Gastroesophageal sphincter (tissue), 4 donors: ENCODE measurements at regions not wholly inside any gene's neighbourhood (a gene's known extent, or its start where the extent isn't known, plus 50 kb on each side); places are given as distances from the start of the nearest gene placed in this dataset.

Experiments
- ATAC-seq: fragments of 150-250 bp; one replicate; pipeline ENCODE4 v1.9.1; 2016; ENCODE audit warnings: mild to moderate bottlenecking, moderate library complexity
- H3K27ac ChIP-seq, 4 donors: fragments of 200-600 bp; sonication (generic) in 3 of 4; 1 replicate in 3 of 4; 2 replicates in 1 of 4; pipeline ENCODE4 v1.5.1; 2016 to 2019
- H3K27me3 ChIP-seq: fragments of 200-600 bp; sonication (generic); one replicate; pipeline ENCODE4 v1.5.1; 2019
- H3K36me3 ChIP-seq, 2 donors: fragments of 200-600 bp; sonication (generic); one replicate each; pipeline ENCODE4 v1.5.1; 2019; ENCODE audit warnings: control low read depth in 1 of 2
- H3K4me1 ChIP-seq, 3 donors: fragments of 200-600 bp; sonication (generic); 1 replicate in 2 of 3; 2 replicates in 1 of 3; pipeline ENCODE4 v1.5.1; 2016 to 2019; ENCODE audit warnings: control low read depth in 2 of 3
- H3K4me3 ChIP-seq, 2 donors: fragments of 200-600 bp; sonication (generic); one replicate each; pipeline ENCODE4 v1.5.1; 2019; ENCODE audit warnings: mild to moderate bottlenecking in 1 of 2, moderate library complexity in 1 of 2
- H3K9me3 ChIP-seq, 3 donors: fragments of 200-600 bp; sonication (generic); one replicate each; pipeline ENCODE4 v1.5.1; 2017 to 2019; ENCODE audit warnings: control low read depth in 2 of 3
- CTCF ChIP-seq, 4 experiments: fragments of 200-600 bp in 2 of 4; fragments of 450-650 bp in 2 of 4; sonication (generic) in 1 of 4; IDR thresholded peaks; one replicate each; pipeline ENCODE4 v1.5.1; 2017 to 2019; ENCODE audit warnings: antibody characterized with exemption in 4 of 4, mild to moderate bottlenecking in 2 of 4, moderate library complexity in 2 of 4
- EP300 ChIP-seq: sonication (generic); formaldehyde crosslinking; IDR thresholded peaks from one replicate; pipeline ENCODE4 v1.6.1; 2017; ENCODE audit warnings: antibody characterized with exemption, mild to moderate bottlenecking
- POLR2A ChIP-seq, 2 donors: fragments of 450-650 bp; IDR thresholded peaks; one replicate each; pipeline ENCODE4 v1.6.1; 2017; ENCODE audit warnings: antibody characterized with exemption in 2 of 2, mild to moderate bottlenecking in 2 of 2, moderate library complexity in 1 of 2
- POLR2AphosphoS5 ChIP-seq: sonication (generic); formaldehyde crosslinking; IDR thresholded peaks from one replicate; pipeline ENCODE4 v1.6.1; 2017; ENCODE audit warnings: antibody characterized with exemption
- WGBS, 2 donors: methylation state at CpG; one replicate each; pipeline ENCODE4 v1.1.5; 2018; ENCODE audit warnings: low coverage in 1 of 2; 5-methylcytosine and 5-hydroxymethylcytosine counted together

DNA sequence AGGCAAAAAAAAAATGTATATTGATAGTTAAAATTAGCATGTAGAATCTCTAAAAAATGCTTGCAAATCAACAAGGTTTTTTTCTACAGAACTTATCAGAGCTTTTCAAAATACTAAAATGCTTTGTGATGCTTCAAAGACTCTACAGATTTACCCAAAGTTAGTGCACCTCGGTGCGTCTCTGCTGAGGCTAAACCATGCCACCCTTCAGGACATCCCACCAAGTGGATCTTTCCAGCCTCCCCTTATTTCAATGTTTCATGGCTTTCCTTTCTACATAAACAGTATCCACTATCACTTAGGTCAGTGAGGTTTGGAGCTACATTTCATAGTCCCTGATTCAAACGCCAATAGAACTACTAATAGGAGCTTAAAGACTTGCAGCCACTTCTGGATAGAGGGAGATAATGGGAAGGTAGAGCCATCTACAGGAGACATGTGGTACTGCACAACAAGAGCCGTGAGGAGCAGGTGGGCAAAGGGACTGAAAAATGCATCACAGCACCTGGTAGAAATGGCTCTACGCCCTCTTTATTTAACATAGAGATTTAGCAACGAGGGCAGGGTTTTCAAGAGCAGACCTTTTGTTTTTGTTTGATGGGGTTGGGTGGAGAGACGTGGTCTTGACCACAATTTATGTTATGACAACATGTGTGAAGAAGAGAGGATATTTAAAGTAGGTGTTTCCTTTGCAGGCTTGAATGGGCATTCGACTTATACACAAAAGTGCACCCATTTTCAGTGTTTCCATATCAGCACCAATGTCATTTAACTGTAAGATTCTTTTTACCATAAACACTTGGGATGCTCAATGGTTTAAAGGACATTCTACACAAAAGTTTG lies 56.1 kb upstream of the SLC35G4 start:
- no peak overlapping the region for H3K27ac ChIP-seq
- peak; percentile 50 for ATAC-seq
- TF ChIP-seq EP300 (no peak), CTCF (IDR thresholded peaks at IDR 0.05) (peak; percentile 68 to 83 (median 80))
- H3K9me3 ChIP-seq: no peaks in the 10 kb centered on the region
- H3K27me3 ChIP-seq: peaks cover 6% of the 10 kb centered on the region
- no peaks in the 10 kb centered on the region for H3K4me1 ChIP-seq
- WGBS, 2 donors: 27 to 41% methylated on average over 6 to 8 of the region's 8 CpGs
- no peak overlapping the region for H3K4me3 ChIP-seq
- H3K36me3 ChIP-seq: no peaks in the 10 kb centered on the region

- no peak for TF ChIP-seq CTCF (IDR thresholded peaks at IDR 0.05)
- no peak for TF ChIP-seq EP300
- no peak for TF ChIP-seq POLR2A (IDR thresholded peaks at IDR 0.05)
- no peak for TF ChIP-seq POLR2AphosphoS5
- peaks cover 0 to 14% (median 0%) of the 10 kb centered on the region in 3 donors for H3K9me3 ChIP-seq
- no peak overlapping the region for H3K27ac ChIP-seq
- no peak overlapping the region for H3K4me3 ChIP-seq
- no peaks in the 10 kb centered on the region for H3K4me1 ChIP-seq
- ATAC-seq: no peak
- no peaks in the 10 kb centered on the region for H3K27me3 ChIP-seq
- 33 to 44% methylated on average over 5 to 7 of the region's 7 CpGs for WGBS, 2 donors
- H3K36me3 ChIP-seq: no peaks in the 10 kb centered on the region
These were observed 60.4 kb upstream of the SLC35G4 start for GRCh38 chr18:11548916-11549551.

DNA sequence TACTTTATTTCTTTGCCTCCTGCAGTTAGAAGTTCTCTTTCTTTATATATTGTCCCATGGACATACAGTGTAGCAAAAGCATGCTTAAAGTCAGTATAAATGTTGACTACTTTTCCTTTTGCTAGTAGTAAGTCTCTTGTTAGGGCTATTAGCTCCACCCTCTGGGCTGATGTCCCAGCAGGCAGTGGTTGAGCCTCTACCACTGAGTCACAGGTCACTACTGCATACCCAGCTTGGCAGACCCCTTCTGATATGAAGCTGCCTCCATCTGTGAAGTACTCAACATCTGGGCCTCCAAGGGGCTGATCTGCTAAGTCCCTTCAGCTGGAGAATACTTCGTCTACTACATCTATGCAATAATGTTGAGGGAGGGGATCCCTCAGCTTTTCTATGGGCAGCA lies 61.0 kb upstream of the SLC35G4 start:
- no peaks in the 10 kb centered on the region for H3K27me3 ChIP-seq
- H3K36me3 ChIP-seq: no peaks in the 10 kb centered on the region
- WGBS, 2 donors: 86 to 100% methylated on average over 1 of the region's 1 CpG
- ATAC-seq: no peak
- no peak overlapping the region for H3K27ac ChIP-seq
- TF ChIP-seq POLR2AphosphoS5: no peak
- no peak for TF ChIP-seq EP300
- no peak for TF ChIP-seq CTCF (IDR thresholded peaks at IDR 0.05)
- TF ChIP-seq POLR2A (IDR thresholded peaks at IDR 0.05): no peak
- no peak overlapping the region for H3K4me3 ChIP-seq
- peaks cover 0 to 16% (median 0%) of the 10 kb centered on the region in 3 donors for H3K9me3 ChIP-seq
- no peaks in the 10 kb centered on the region for H3K4me1 ChIP-seq

DNA sequence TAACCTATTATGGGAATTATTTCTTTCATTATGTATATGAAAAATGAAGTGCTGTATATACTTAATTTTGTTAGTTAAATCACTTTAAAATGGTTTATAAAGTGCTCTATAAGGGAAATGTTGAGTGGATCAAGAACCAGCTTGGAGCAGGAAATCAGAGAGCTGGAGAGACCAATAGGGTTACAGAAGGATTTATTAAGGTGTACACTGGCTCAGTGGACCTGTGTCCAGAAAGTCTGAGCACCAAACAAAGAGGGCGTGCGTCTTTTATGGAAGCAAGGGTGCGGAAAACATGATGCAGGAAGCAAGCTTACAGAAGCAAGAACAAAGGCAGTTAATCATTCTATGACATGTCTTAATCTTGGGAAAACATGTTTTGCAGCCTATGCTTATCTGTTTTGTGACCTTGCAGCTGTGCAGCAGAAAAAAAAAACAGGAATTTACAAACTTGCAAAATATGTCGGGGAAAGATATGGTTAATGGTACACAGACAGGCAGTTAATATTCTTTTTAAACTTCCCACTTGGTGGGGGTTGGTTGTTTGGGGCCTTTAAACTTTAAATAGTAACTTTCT lies 65.2 kb upstream of the SLC35G4 start:
- ATAC-seq: no peak
- whole genome bisulfite sequencing, 2 donors: 62 to 93% methylated on average over 4 of the region's 4 CpGs
- Histone ChIP-seq H3K27ac (no peak overlapping the region), H3K4me3 (no peak overlapping the region), H3K9me3 (peaks cover 0 to 16% (median 0%) of the 10 kb centered on the region in 3 donors), H3K27me3 (no peaks in the 10 kb centered on the region), H3K4me1 (no peaks in the 10 kb centered on the region), H3K36me3 (no peaks in the 10 kb centered on the region)
- no peak for TF ChIP-seq CTCF (IDR thresholded peaks at IDR 0.05)
- no peak for TF ChIP-seq POLR2A (IDR thresholded peaks at IDR 0.05)
- no peak for TF ChIP-seq POLR2AphosphoS5
